Thyroid gland (tissue), 4 donors: ENCODE measurements at regions not wholly inside any gene's neighbourhood (a gene's known extent, or its start where the extent isn't known, plus 50 kb on each side); places are given as distances from the start of the nearest gene placed in this dataset.

Experiments used
- POLR2A ChIP-seq, 2 donors: fragments of 450-650 bp; IDR thresholded peaks; one replicate each; pipeline ENCODE4 v1.6.1; 2017; ENCODE audit warnings: antibody characterized with exemption in 2 of 2, mild to moderate bottlenecking in 2 of 2, moderate library complexity in 1 of 2
- TF ChIP-seq, protein P1 (sequence below), 6 experiments: fragments of 200-600 bp in 3 of 6; fragments of 450-650 bp in 3 of 6; sonication (generic) in 3 of 6; IDR thresholded peaks; one replicate each; pipeline ENCODE4 v1.5.1; 2016 to 2019; ENCODE audit warnings: antibody characterized with exemption in 6 of 6, mild to moderate bottlenecking in 2 of 6, inconsistent platforms in 1 of 6, moderate library complexity in 1 of 6

DNA sequence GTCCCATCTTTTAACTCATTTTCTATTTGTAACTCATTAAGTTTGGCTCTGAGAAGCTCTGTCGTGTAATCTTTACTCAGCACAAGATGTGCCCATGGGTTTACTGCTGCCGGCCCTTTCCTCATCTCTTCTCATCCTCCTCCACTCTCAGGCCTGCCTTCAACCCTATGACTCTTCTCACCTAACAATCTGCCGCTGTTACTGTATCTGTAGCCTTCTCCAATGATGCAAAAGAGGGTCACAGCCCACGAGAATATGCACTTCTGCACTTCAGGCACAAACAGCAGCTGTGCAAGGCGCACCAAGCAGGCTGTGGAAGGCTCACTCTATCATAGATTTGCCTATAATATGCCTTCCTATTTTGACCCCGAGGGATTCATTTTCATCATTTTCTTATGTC, 546.5 kb upstream of the GALNTL6 start:
- TF ChIP-seq, protein P1, sequence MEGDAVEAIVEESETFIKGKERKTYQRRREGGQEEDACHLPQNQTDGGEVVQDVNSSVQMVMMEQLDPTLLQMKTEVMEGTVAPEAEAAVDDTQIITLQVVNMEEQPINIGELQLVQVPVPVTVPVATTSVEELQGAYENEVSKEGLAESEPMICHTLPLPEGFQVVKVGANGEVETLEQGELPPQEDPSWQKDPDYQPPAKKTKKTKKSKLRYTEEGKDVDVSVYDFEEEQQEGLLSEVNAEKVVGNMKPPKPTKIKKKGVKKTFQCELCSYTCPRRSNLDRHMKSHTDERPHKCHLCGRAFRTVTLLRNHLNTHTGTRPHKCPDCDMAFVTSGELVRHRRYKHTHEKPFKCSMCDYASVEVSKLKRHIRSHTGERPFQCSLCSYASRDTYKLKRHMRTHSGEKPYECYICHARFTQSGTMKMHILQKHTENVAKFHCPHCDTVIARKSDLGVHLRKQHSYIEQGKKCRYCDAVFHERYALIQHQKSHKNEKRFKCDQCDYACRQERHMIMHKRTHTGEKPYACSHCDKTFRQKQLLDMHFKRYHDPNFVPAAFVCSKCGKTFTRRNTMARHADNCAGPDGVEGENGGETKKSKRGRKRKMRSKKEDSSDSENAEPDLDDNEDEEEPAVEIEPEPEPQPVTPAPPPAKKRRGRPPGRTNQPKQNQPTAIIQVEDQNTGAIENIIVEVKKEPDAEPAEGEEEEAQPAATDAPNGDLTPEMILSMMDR (IDR thresholded peaks at IDR 0.05), result no peak
- TF ChIP-seq POLR2A (IDR thresholded peaks at IDR 0.05), result no peak
